ENCODE measurements at regions not wholly inside any gene's neighbourhood (a gene's known extent, or its start where the extent isn't known, plus 50 kb on each side); places are given as distances from the start of the nearest gene placed in this dataset.

DNA sequence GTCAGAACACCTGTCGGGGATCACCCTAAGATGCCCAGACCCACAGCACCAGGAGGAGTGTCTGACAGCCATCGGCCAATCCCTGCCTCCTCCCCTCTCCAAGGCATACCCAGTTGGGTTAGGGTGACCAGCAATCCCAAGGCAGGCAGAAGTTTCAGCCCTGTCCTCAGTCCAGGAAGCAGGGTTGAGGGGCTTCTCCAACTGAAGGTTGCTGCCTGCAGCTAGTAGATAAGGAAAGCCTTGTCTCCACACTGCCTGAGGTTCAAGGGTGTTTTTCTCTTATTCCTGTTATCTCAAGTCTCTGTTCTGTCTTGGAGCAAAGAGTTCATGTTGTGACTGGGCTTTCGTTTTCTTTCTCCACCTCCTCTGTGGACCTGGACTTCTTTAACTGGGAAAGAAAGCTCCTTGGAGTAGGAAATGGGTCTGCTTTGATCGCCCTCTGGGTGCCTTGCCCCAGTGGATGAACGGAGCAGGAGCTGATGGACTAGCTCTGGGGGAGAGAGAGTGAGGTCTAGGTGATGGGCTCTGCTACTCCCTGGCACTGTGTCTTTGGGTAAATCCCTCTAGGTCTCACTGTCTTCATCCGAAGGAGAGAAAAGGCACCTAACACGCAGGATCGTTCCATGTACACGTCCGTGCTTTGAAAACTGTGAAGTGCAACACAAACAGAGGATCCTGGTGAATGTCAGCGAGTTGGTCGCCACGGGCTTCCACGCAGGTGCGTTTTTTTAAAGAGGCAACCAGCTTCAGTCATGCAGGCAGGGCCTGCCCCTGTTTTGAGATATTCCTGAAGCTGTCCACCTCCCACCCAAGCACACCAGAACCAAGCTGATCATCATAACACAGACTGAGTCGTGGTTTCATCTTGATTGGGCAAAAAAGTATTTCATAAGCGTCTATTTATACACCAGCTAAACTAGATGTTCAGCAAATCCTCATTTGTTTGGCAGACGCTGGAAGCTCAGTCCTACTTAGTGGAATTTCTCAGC lies 52.5 kb upstream of the FOXN3 start (continued):
- TF ChIP-seq ZFP1 (CRISPR knock-in tag; IDR thresholded peaks at IDR 0.05) (0 out of 2 replicates have a peak, but pooled peaks have one; percentile 34), GATA2 (CRISPR knock-in tag; IDR thresholded peaks at IDR 0.05) (peak; percentile 82), ILF3 (IDR thresholded peaks at IDR 0.05; ENCODE audit: borderline replicate concordance) (no peak), ZNF274 (IDR thresholded peaks at IDR 0.05; ENCODE audit: borderline replicate concordance, low read depth, low read length) (no peak), GTF2F1 (IDR thresholded peaks at IDR 0.05; ENCODE audit: low read depth, low read length) (no peak), TCF3 (CRISPR knock-in tag; IDR thresholded peaks at IDR 0.05) (peak; percentile 94), MAZ (CRISPR knock-in tag; conservative IDR thresholded peaks at IDR 0.05 in 1 of 2, IDR thresholded peaks at IDR 0.05 in 1 of 2) (0 out of 4 replicates have a peak, but pooled peaks of 1 of the 2 experiments have one; percentile 11), SREBF2 (CRISPR knock-in tag; IDR thresholded peaks at IDR 0.05) (no peak), BACH1 (tag; IDR thresholded peaks at IDR 0.05) (no peak), TAL1 (IDR thresholded peaks at IDR 0.05) (peak; percentile 83), ZNF644 (tag; IDR thresholded peaks at IDR 0.05; ENCODE audit: low read depth) (no peak), ETV1 (tag; conservative IDR thresholded peaks at IDR 0.05; ENCODE audit: low read depth) (0 out of 2 replicates have a peak, but pooled peaks have one; percentile 31), ZNF239 (CRISPR knock-in tag; IDR thresholded peaks at IDR 0.05) (no peak), CHCHD3 (CRISPR knock-in tag; IDR thresholded peaks at IDR 0.05) (no peak), EP300 (IDR thresholded peaks at IDR 0.05; ENCODE audit: low read length) (peak; percentile 86), TGIF2 (CRISPR knock-in tag; IDR thresholded peaks at IDR 0.05) (no peak), TBP (optimal IDR thresholded peaks at IDR 0.05; ENCODE audit: low read depth, low read length) (peak; percentile 71), TRIM24 (IDR thresholded peaks at IDR 0.05) (0 out of 4 replicates have a peak, but pooled peaks of 1 of the 2 experiments have one; percentile 22), TEAD4 (IDR thresholded peaks at IDR 0.05; ENCODE audit: low read length) (peak; percentile 83), TEAD4 (CRISPR knock-in tag; IDR thresholded peaks at IDR 0.05; ENCODE audit: borderline replicate concordance) (no peak), MBD2 (IDR thresholded peaks at IDR 0.05; ENCODE audit: borderline replicate concordance, low read depth) (0 out of 2 replicates have a peak, but pooled peaks have one; percentile 13), SMARCA4 (IDR thresholded peaks at IDR 0.05) (peak; percentile 78; the same call in 1 of the 2 replicates)
- TF ChIP-seq, protein P1, sequence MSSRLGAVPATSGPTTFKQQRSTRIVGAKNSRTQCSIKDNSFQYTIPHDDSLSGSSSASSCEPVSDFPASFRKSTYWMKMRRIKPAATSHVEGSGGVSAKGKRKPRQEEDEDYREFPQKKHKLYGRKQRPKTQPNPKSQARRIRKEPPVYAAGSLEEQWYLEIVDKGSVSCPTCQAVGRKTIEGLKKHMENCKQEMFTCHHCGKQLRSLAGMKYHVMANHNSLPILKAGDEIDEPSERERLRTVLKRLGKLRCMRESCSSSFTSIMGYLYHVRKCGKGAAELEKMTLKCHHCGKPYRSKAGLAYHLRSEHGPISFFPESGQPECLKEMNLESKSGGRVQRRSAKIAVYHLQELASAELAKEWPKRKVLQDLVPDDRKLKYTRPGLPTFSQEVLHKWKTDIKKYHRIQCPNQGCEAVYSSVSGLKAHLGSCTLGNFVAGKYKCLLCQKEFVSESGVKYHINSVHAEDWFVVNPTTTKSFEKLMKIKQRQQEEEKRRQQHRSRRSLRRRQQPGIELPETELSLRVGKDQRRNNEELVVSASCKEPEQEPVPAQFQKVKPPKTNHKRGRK (tag; IDR thresholded peaks at IDR 0.05): no peak
- TF ChIP-seq, protein P2, sequence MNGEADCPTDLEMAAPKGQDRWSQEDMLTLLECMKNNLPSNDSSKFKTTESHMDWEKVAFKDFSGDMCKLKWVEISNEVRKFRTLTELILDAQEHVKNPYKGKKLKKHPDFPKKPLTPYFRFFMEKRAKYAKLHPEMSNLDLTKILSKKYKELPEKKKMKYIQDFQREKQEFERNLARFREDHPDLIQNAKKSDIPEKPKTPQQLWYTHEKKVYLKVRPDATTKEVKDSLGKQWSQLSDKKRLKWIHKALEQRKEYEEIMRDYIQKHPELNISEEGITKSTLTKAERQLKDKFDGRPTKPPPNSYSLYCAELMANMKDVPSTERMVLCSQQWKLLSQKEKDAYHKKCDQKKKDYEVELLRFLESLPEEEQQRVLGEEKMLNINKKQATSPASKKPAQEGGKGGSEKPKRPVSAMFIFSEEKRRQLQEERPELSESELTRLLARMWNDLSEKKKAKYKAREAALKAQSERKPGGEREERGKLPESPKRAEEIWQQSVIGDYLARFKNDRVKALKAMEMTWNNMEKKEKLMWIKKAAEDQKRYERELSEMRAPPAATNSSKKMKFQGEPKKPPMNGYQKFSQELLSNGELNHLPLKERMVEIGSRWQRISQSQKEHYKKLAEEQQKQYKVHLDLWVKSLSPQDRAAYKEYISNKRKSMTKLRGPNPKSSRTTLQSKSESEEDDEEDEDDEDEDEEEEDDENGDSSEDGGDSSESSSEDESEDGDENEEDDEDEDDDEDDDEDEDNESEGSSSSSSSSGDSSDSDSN (IDR thresholded peaks at IDR 0.05; ENCODE audit: borderline replicate concordance in 1 of 2, low read depth in 2 of 2, low read length in 2 of 2): peak in 1 of 2 experiments; percentile 87; a peak in 2 of 4 replicates
